ENCODE measurements at regions not wholly inside any gene's neighbourhood (a gene's known extent, or its start where the extent isn't known, plus 50 kb on each side); places are given as distances from the start of the nearest gene placed in this dataset.

DNA sequence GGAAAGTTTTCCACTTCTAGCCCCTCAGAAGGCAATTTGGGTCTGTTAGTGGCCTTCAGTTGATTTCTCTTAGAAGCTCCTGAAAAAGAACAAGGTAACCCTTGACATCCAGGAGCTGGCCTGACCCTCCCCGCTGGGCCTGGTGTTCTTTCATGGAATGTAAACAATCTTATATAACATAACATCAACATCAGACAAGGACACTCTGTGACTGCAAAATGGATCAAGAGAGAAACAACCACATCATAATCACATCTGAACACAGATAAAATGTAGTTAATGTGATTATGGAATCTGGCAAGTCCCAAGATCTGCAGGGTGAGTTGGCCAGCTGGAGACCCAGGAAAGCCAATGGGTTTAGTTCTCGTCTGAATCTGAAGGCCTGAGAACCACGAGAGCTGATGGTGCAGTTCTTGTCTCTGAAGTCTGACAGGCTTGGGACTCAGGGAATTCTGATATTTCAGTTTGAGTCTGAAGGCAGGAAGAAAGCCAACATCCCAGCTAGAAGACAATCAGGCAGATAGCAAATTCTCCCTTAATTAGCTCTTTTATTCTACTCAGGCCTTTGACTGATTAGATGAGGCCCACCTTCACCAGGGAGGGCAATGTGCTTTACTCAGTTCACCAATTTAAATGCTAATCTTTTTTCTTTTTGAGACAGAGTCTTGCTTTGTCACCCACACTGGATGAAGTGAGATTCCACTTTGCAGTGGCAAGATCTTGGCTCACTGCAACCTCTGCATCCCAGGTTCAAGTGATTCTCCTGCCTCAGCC is 91.4 kb upstream of the NAMPT start:
- no peak for DNase-seq (ENCODE audit: low read depth)
- no peak overlapping the region for H3K4me3 ChIP-seq (ENCODE audit: low read depth, low read length)
- TF ChIP-seq, protein P1, sequence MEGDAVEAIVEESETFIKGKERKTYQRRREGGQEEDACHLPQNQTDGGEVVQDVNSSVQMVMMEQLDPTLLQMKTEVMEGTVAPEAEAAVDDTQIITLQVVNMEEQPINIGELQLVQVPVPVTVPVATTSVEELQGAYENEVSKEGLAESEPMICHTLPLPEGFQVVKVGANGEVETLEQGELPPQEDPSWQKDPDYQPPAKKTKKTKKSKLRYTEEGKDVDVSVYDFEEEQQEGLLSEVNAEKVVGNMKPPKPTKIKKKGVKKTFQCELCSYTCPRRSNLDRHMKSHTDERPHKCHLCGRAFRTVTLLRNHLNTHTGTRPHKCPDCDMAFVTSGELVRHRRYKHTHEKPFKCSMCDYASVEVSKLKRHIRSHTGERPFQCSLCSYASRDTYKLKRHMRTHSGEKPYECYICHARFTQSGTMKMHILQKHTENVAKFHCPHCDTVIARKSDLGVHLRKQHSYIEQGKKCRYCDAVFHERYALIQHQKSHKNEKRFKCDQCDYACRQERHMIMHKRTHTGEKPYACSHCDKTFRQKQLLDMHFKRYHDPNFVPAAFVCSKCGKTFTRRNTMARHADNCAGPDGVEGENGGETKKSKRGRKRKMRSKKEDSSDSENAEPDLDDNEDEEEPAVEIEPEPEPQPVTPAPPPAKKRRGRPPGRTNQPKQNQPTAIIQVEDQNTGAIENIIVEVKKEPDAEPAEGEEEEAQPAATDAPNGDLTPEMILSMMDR (IDR thresholded peaks at IDR 0.05; ENCODE audit: low read depth, low read length, missing control alignments) = no peak

DNA sequence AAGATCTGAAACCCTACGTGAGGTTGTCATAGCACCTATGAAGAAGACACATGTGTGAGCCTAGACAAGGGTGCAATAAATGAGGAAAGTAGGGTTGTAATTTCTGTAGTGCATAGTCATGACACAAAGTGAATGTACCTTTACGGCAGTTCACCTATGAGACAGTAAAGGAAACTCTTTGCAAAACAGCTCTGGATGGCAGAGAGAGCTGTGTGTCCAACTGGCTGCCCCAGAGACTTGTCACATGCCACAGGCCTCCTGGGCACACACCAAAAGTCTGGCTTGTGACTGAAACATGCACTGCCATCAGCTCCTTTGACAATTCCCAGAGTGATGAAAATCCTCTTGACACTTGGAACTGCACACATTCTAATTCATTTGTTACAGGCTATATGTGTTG is 90.7 kb upstream of the NAMPT start:
- no peak overlapping the region for H3K4me3 ChIP-seq (ENCODE audit: low read depth, low read length)
- TF ChIP-seq, protein P1 (IDR thresholded peaks at IDR 0.05; ENCODE audit: low read depth, low read length, missing control alignments) = no peak
- no peak for DNase-seq (ENCODE audit: low read depth)

DNA sequence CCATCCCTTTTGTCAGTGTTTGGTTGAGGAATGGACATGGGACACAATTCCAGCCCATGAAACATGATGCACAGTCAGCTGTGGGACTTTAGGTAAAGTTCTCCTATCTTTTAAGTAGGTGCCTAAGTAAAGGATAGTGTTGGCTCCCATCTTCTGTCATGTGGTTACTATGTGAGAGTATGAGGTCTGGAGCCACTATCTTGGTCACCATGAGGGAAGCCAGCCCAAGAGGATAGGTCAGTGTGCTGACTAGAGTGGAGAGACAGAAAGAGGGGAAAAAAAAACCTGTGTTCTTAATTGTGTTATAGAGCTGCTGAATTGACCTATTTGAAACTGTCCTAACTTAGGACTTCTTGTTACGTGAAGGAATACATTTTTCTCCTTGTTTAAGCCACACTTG is 89.7 kb upstream of the NAMPT start:
- no peak for DNase-seq (ENCODE audit: low read depth)
- no peak overlapping the region for H3K4me3 ChIP-seq (ENCODE audit: low read depth, low read length)
- TF ChIP-seq, protein P1 (IDR thresholded peaks at IDR 0.05; ENCODE audit: low read depth, low read length, missing control alignments) = no peak

DNA sequence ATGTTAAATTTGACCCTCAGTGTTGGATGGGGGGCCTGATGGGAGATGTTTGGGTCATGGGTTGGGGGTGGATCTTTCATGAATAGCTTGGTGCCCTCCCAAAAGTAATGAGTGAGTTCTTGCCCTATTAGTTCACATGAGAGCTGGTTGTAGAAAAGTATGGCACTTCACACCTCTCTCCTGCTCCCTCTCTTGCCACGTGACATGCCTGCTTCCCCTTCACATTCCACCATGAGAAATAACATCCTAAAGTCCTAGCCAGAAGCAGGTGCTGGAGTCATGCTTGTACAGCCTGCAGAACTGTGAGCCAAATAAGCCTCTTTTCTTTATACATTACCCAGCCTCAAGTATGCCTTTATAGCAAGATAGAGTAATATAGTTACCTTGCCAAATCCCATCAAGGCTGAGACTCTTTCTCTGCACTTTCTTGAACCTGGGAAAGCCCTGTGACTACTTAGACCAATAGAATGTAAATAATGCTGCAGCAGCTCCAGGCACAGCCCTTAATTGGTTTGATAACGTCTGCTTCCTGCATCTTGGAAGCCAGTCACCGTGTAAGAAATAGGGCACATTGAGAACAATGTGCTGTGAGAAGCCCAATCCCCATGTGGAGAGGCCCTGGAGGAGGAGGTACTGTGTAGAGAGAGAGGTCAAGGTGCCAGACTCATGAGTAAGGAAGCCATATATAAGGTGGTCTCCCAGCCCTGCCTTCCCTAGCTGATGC is 88.0 kb upstream of the NAMPT start:
- no peak for DNase-seq (ENCODE audit: low read depth)
- no peak overlapping the region for H3K4me3 ChIP-seq (ENCODE audit: low read depth, low read length)
- TF ChIP-seq, protein P1 (IDR thresholded peaks at IDR 0.05; ENCODE audit: low read depth, low read length, missing control alignments) = no peak

DNA sequence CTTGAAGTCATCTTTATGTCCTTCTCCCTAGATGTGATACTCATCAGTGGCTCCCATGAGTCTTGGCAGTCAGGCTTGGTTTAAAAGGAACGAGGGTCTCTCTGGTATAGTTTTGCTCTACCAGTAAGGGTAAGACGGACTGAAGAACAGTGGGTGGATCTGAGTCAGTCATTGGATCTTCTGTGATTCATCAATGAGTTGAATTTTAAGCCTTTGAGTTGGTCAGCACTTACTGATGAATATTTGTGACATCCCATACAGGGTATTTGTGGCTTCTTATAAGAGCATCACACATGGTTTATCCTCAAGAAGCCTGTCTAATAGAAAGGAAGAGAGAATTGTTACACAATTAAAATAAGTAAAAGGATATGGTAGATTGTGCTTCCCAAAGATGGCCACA is 87.3 kb upstream of the NAMPT start:
- no peak for DNase-seq (ENCODE audit: low read depth)

DNA sequence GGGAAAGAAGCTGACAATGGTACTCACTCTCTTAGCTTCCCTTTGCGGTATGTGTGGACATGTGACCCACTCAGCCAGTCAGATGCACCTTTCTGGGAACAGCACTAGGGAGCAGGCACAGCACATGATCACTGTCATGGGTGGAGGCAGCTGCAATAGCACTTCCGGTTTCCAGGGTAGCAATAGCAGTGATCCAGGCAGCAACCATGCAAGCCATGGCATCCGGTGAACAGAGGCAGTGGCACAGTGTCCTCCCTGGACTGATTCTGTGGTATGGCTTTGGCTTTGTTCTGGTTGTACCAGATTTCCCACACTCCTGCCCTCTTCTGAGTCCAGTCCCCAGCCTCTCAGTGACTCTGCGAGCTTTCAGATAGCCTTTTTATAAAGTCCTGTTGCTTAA is 86.8 kb upstream of the NAMPT start:
- H3K4me3 ChIP-seq (ENCODE audit: low read depth, low read length) = no peak overlapping the region
- TF ChIP-seq, protein P1 (IDR thresholded peaks at IDR 0.05; ENCODE audit: low read depth, low read length, missing control alignments) = no peak
- no peak for DNase-seq (ENCODE audit: low read depth)

More for the DNA sequence above, 87.3 kb upstream of the NAMPT start:
- TF ChIP-seq, protein P1 (IDR thresholded peaks at IDR 0.05; ENCODE audit: low read depth, low read length, missing control alignments) = no peak
- H3K4me3 ChIP-seq (ENCODE audit: low read depth, low read length) = no peak overlapping the region
